ENCODE measurements at regions not wholly inside any gene's neighbourhood (a gene's known extent, or its start where the extent isn't known, plus 50 kb on each side); places are given as distances from the start of the nearest gene placed in this dataset.

DNA sequence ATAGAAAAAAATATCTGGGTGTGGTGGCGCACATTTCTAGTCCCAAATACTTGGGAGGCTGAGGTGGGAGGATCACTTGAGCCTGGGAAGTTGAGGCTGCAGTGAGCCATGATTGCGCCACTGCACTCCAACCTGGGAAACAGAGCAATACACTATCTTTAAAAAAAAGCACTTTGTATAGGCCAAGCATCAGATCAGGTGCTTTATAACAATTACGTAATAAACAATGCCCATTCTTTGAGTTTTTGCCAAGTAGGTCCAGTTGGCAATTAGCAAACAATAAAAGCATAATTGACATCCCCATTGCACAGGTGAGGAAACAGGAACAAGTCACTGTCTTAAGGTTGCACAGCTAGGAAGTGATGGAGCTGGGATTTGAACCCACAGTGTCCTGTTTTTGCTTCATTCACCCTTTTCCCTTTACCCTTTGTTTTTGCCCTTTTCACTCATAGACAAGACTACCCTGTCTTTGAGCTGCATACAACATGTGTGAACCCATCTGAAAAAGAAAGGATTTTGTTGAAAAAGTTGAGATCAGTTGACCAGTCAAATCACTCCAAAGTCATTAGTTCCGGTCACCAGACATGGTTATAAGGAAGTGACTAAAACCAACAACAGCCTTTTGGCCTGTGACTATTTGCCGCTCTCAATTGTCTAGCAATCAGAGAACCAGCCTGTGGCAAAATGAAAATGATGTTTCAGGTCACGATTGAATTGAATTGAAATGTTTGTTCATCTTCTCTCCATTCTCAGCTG is 303.6 kb downstream of the TFAP2C start:
- DNase-seq = no peak

DNA sequence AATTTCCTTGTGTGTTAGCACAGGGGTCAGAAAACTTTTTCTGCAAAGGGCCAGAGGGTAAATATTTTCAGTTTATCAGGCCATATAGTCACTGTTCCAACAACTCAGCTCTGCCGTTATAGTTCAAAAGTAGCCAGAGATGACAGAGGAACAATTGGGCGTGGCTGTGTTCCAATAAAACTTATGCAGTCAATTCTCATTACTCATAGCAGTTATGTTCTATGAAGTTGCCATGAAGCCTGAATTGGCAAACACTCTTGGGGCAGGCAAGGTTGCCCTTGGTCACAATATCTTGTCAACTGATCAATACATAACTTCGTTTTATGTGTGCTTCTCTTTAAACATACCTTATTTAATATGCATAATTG is 304.2 kb downstream of the TFAP2C start:
- DNase-seq = no peak

DNA sequence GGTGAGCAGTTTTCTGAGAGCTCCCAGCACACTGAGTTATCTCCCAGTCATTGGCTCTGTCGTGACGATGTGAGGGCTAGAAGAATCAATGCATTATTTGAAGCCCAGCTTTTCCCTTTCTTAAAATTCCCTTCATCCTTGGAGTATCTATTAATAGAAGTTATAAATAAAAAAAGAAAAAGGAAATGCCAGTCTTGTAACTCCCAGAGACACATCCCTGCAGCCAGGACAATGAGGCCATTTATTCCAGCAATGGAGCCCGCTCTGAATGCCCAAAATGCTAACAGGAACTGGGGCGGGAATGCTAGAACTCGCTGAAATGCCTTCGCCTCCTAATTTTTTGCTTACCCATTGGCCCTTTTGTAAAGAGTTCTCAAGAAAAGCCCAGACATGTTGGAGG is 305.8 kb downstream of the TFAP2C start:
- DNase-seq = no peak

DNA sequence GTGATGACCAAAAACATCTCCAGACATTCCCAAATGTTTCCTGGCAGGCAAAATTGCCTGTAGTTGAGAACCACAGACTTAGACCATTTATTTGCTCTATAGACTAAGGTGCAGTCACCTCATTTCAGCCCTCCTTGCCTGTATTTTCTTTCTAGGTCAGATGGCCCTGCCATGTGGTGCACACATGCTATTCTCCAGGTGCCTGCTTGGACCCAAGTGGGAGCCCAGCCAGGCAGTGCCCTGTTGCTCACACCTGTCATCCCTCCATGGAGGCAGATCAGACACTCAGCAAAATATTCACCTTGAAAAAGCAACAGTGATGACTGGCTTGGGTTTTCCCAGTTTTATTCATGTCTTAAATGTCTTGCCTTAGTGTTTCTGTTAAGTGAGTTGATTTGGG is 311.4 kb downstream of the TFAP2C start:
- no peak for DNase-seq

DNA sequence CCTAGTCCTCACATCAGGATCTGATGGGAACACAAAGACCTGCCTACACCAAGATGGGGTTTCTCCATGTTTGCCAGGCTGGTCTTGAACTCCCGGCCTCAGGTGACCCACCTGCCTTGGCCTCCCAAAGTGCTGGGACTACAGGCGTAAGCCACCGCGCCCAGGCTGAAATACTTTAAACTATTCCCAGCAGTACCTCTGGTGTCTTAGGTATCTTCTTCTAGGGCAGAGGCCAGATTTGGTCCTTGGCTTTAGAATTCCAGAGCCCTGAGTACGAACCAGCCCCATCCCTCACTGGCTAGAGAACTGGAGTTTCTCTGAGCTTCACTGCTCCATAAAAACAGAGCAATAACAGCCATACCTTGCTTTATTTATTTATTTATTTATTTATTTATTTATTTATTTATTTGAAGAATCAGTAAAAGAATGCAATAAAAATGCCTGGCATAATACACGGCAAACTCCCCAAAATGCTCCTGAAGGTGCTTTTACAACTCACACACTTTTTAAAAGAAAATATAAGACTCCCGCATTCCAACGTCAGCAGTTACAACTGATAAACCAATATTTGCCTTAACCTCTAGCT is 312.1 kb downstream of the TFAP2C start:
- DNase-seq = no peak

DNA sequence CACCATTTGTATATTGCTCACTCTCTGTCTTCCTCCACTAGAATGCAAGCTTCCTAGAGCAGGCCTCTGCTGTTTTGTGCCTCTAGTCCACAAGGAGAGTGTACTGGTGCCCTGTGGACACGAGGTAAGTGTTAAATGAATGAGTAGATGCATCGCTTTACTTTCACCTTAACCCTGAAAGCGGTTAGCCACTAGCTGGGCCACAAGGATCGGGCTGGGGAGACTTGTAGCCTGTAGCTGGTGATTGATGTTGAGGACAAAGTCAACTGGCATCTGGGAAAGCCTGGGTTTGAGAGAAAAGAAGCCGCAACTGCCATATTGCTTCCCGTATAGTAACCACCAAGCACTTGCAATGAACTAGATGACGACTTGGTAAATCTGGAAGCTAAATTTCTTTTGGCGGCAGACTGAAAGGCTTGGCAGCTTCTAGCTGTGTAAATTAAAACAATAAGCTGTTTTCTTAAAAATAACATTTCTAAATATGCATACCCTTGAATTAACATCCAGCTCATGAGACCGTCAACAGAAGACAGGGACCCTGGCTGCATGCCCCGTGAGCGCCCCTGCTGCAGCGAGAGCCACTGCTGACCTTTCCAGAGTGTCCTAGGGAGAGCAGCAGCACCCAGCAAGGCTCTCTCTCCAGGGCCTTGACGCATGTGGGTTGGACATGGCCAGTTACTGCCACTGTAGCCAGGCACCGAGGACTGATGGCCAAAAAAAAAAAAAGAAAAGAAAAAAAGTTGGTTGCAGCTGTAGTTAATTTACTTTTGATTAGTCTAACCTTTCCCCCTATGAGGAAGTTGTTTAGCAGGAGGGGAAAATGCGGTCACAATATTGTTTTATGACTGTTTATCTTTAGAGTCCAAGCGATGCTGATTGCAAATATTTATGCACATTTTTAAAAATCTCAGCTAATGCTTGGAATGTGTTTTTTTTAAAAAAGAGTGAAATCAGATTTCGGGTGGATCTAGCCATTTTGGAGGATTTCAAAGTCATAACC is 315.1 kb downstream of the TFAP2C start:
- DNase-seq = no peak

DNA sequence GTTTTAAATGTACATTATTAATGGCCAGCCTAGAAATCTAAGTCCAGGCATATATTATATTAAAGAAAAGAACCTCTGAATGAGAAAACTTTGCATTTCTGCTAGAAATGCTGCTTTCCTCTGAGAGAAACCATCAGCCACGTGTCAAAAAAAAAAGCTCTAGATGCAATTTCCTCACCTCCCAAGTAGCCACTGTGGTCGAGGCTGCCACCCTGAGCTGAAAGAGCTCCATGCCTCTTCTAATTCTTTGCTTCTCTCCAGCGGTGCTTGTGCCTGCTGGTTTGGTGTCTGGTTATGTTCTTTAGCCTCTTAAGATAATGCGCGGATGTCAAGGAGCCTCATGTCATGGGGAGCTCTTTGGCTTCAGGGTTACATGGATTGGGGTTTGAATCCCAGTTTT is 316.0 kb downstream of the TFAP2C start:
- DNase-seq = no peak

DNA sequence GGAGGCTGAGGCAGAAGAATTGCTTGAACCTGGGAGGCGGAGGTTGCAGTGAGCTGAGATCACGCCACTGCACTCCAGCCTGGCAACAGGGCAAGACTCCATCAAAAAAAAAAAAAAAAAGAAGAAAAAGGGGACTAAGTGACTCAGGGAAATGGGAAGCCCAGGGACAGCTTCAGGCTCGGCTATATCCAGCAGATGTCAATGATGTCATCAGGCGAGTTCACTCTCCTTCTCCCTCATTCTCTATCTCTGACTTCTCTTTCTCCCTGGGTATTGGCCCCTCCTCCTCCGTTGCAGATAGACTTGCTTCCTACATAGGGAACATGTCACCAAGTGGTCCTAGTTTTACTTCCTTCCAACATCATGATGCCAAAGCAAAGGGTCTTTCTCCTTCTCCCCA is 316.8 kb downstream of the TFAP2C start:
- DNase-seq = no peak

DNA sequence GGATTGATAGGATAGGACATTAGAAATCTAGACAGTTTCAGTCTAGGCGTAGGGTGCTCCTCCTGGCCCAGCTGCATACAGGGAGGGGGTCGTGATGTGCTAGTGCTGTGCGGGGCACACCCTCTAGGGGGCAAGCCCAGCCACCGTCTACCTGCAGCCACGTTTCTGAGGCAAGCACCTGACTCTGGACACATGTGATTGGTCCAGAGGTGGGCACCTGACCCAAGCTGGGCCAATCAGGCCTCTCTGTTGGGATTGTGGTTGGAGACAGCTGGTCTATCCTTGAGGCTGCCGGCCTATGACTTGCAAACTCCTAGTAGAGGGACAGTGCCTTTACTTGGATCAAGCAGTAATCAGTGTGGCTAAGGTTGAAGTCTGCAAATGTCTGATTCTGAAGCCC is 317.1 kb downstream of the BMP7 start:
- DNase-seq = no peak

DNA sequence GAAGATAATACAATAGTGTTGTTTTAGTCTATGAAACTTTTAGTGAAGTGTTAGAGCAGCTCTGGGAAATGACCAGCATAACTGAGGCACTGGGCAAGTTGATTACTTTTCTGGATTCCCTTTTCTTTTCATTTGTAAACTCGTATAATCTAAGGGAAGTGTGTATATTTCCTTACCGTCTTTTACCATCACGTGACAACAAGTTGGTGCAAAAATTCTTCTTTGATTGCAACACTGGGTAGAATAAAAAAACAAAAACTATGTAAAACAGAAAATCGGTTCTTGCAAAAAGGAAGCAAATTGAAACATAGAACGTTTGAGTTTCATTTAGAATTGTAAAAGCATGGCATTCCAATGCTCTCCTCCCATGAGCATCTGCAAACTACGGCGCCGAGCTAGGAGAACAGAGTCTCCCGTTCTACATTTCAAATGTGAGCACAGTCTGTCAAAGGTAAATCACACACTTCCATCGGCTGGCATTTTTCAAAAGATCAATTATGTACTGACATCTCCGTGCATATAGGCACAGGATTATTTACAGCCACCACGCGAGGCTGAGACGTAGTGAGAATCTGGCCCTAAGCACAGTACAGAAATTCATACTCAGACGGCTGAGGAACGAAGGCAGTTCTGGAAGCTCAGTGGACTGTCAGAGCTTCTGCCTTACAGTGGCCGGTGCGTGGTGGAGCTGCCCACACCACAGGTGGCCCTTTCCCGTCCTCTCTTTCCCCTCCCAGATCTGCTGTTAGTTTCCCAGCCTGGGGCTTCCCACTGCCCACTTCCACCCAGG is 314.0 kb downstream of the BMP7 start:
- DNase-seq = no peak

DNA sequence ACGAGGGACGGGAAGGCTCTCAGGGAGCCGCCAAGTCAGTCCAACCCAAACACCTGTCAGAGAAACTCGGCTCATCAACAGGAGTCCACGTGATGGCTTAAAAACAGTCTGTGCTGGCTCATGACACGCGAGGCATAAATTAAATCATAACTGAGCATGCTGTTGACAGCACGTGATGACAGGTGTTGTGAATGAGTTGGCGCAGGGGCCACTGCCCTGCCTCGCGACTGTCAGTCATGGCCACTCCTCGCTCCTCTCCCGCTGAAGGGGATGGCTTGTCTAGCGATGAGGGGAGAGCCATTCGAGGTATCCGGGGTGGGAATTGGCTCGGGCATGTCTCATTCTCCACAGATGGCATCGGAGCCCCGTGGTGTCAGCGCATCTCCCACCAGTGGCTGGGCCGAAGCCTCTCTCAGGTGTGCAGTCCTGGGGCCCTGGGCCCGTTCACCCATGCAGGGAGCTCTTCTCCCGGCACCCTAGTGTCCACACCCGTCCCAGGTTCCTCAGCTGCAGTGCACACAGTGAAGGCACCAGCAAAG is 313.3 kb downstream of the BMP7 start:
- DNase-seq = no peak

DNA sequence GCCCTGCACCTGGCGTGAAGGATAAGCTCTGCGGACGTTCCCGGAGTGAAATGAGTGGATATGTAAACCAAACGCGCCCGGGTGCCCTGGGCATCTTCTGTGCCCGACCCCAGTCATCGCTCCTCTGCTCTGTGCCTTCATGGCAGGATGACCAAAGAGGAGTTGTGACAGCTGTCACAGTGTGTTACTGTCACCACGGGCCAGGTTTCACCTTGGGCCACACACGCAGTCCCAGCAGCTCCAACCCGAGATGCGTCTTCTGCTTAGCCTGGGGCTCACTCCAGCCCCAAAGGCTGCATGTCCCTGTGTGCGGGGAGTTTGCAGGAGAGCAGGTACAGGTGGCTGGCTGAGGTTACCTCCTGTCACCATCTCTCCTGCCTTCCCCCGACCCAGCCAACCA is 311.6 kb downstream of the BMP7 start:
- DNase-seq = no peak

DNA sequence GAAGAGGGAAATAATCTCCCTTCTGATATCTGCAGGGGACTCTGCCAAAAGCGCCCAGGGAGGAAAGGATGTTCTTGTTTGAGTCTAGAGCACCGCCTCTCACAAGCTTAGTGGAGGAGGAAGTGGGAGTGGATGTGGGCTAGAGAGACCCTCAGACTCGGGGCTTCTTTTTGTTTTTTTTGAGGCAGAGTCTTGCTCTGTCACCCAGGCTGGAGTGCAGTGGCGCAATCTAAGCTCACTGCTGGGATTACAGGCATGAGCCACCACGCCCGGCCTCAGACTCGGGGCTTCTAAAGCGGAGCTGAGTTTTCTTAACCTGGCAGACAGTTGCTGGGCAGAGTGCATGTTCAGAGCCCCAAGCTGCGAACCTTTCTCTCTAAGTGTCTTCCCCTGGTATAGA is 310.8 kb downstream of the BMP7 start:
- no peak for DNase-seq

DNA sequence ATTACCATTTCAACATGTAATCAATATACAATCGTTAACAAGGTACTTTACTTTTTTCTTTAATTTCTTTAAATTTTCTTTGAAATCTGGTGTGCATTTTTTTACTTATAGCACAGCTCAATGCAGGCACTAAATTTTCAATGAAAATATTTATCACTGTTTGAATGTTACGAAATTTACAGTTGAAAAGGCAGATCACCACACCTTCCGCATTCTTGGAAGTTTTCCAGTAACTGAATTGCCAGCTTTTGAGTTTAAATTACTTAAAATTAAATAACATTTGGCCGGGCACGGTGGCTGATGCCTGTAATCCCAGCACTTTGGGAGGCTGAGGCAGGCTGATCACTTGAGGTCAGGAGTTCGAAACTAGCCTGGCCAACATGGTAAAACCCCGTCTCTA is 309.9 kb downstream of the BMP7 start:
- no peak for DNase-seq

DNA sequence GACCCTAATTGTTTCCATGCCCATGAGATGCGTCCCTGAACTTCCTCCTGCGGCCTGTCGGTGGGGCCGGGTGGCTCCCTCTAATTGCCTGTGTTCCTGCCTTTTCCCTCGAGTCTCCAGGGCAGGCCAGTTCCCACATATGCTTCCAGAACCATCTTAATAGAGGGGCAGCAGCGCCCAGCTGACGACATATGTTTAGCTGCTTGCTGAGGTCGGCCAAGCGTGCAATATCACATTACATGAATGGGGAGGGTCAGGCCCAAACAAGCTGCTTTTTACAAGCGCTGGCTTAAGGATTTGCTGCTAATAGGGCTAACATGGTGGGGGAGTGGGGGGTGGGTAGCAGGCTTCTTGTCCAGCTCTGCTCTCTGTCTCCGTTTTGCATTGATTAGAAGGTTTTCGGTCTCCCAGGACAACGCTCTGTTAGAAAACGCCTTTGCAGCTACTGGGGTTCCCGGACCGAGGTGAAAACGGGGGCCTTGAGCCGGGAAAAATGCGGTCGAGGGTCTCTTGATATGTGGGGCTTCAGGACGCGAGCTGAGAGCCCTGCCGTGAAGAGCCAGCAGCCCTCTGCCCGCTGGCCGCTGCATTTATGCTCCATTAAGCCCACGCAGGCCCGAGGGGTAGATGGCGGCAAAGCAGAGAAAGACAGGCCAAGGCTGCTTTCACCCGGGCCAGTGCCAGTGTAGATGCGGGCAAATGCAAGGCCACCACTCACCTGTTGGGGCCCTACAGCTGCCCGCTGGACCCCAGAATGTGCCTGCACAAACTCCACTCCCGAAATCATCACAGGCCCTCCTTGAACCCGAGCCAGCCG is 308.5 kb downstream of the BMP7 start:
- no peak for DNase-seq

DNA sequence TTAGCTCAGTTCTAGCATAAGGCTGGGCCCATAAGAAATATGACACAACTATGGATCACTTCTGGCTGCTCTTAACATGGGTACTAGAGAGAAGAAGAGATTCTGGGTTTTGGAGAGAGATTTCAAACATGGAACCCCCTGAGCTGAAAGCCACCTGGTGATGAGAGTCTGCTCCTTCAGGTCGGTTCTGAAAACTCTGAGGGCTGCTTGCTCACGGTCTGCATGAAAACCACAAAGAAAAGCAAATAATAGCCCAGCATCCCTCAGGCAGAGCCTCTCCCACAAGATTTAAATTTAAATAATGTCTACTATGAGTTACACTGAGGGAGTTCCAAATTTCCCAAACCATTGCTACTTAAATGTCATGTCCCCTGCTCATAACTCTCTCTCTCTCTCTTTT is 301.5 kb downstream of the BMP7 start:
- DNase-seq = no peak

DNA sequence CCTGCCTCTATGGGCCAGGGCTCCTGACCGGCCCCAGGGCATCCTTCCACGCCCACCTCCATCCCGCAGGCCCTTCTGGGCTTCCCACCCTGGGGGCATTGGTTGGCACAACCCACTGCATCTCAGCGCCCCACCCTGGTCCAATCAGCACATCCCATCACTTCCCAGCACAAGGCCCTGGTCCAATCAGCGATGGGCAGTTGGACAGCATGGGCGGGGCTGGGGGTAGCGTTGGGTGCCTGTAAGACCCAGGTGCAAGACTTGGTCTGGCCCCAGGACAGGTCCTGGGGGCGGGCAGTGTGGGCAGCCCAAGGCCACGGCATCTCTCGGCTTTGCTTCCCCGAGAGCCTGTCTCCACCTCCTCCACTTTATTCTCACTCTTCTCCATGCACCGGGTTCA is 298.5 kb downstream of the BMP7 start:
- DNase-seq = no peak

DNA sequence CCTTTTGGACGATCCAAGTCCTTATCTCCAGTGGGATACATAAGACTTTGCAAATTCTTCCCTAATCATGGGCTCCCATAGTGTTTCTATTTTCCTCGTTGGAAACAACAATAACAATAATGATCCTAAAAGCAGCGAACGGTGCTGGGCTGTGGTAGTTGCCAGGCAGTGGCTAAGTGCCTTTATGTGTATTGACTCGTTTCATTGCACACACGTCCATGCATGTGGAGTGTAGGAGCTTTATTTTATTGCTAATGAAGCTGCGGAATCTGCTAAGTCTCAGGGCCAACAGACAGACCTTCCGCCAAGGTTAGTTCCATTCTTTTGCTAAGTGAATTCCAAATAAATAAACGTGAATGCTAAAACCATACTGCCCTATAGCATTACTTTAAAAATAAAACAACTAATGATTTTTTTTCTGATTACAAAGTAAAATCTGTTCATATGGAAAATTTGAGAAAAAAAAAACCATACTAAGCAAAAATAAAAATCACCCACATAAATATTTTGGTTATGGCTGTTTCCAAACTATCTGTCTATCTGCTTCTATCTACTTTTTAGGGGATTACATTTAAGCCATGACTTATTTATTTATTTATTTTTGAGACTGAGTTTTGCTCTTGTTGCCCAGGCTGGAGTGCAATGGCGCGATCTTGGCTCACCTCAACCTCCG is 297.9 kb downstream of the BMP7 start:
- DNase-seq = no peak

DNA sequence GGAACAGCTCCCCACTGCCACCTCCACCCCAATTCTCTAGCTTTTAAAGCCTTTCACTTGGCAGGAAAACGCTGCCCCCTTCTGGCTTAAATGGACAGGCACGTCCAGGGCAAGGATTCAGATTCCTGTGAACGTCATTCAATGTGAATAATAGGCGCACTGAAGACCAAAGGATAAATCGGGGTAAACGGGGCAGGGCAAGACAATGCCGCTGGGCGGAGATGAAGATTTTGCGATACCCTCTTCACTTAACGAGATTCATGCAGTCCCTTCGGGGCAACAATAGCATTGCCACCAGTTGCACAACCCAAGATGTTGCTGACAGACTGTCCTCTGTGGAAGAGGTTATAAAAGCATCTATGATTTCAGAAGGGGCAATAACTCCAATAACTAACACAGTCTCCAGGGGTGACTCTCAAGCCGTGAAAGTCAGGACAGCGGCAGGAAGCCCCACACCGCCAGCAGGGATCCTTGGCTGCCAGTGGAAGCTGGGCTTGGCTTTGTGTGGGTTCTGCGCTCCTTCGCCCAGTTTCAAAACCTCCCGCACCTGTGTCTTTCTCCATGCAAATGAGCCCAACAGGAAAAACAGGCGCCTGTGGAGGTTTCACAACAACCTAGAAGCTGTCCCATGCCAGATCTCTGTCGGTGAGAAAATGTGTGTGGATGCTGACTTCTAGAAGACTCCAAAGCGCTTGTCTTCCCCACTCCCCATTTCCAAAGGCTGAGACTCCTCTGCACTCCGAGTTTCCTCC is 291.8 kb downstream of the BMP7 start:
- DNase-seq = peak; percentile 13

DNA sequence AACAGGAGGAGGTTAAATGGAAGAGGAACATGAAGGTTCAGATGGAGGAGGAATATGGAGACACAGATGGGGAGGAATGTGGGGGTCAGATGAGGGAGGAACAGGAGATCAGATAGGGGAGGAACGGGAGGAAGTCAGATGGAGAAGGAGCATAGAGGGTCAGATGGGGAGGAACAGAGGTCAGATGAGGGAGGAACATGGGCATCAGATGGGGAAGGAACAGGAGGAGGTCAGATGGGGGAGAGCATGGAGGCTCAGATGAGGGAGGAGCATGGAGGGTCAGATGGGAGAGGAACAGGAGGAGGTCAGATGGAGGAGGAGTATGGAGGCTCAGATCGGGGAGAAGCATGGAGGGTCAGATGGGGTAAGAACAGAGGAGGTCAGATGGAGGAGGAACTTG is 290.6 kb downstream of the BMP7 start:
- DNase-seq = no peak

DNA sequence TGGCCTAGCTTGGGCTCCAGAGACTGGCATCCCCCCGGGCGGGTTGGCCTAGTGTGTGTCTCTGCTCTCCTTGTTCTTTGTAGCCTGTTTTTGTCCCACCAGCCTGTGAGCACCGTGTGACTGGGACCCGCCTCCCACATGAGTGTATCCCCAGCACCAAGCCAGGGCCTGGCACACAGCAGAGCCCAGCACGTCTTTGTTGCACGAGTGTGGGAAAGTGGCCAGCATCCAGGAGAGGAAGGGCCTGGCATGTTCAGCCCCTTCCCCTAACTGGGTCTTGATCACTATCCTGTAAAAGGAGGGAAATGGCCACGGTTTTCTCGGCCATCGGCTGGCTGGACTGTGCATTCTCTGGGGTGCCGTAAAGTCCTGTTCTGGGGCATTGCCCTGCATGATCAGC is 290.1 kb downstream of the BMP7 start:
- DNase-seq = no peak

Measured in inflammatory macrophage treated with lipopolysaccharide for 4 hours (primary cell).